ENCODE measurements at regions not wholly inside any gene's neighbourhood (a gene's known extent, or its start where the extent isn't known, plus 50 kb on each side); places are given as distances from the start of the nearest gene placed in this dataset.

GRCh38 chr20:59473742-59474141 lies 130.6 kb upstream of the PHACTR3 start:
- TF ChIP-seq ZNF274 (IDR thresholded peaks at IDR 0.05; ENCODE audit: low read depth, low read length) (no peak), SUZ12 (IDR thresholded peaks at IDR 0.05; ENCODE audit: extremely low read depth, insufficient read depth, insufficient read length) (no peak), YY1 (IDR thresholded peaks at IDR 0.05; ENCODE audit: insufficient read depth, insufficient read length) (no peak)
